ENCODE measurements at regions not wholly inside any gene's neighbourhood (a gene's known extent, or its start where the extent isn't known, plus 50 kb on each side); places are given as distances from the start of the nearest gene placed in this dataset.
"Not testable (repeated sequence)": the region's sequence is repeated elsewhere in the genome, so short reads cannot be mapped to it uniquely, and the experiment has no call there.

DNA sequence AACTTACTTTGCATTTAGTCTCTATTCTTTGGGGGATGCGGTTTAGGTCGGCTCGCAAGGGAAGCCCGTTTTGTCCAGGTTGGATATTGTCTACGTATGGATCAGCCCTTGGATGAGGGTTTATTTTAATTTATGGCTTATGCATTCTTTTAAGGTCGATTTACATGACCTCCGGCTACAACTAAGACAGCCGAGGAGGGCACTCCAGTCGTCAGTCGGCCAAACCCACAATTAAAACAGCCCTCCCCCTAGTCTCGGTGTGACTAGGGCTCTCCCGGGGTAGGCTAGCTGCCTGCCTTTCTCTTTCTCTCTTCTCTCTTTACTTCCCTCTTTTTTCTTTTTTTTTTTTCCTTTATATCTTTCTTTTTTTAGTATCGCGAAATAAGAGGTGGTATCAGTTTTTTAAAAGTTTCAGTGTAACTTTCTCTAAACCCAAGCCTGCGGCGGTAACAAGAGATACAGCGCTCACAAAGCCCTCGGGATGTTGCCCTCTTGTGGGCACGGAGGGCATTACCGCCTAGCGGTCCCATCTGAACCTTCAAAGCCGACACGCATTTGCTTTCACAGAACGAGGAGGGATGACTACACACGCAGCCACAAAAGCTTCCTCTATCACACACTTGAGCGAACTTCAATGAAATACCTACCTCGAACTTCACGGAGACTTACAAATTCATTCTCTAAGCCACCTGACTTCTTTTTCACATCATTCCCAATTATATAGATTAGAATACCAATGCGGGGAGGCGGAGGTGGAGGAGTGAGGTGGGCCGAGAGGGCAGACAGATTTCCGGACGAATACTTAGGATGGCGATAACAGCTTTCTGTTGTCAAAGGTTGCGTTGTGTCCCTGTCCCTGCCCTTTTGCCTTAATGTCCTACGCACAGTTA is 132.3 kb upstream of the C11orf58 start:
- peak; percentile 74 for DNase-seq (ENCODE audit: low spot score)

DNA sequence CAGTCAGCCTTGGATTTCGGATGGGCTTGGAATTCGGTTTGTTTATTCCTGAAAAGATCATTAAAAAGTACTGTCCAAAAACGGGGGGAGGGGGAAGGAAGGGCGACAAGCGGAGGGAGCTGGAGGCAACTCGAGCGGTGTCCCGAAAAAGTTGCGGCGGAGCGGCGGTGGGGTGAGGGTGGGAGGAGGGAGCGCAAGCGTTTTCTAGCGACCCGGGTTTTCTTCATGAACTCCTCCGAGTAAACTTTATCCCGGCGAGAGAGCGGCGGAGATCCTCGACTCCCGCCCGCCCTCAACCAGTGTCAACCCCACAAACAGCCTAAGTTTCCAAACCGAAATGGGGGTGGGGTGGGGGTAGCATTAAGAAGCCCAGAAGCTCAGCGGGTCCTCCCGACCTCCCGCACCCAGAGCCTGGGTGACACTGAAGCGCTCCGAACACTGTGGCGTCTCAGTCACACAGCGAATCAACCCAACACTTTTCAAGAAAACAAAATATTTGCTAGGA is 133.0 kb upstream of the C11orf58 start:
- DNase-seq (ENCODE audit: low spot score), result no peak

DNA sequence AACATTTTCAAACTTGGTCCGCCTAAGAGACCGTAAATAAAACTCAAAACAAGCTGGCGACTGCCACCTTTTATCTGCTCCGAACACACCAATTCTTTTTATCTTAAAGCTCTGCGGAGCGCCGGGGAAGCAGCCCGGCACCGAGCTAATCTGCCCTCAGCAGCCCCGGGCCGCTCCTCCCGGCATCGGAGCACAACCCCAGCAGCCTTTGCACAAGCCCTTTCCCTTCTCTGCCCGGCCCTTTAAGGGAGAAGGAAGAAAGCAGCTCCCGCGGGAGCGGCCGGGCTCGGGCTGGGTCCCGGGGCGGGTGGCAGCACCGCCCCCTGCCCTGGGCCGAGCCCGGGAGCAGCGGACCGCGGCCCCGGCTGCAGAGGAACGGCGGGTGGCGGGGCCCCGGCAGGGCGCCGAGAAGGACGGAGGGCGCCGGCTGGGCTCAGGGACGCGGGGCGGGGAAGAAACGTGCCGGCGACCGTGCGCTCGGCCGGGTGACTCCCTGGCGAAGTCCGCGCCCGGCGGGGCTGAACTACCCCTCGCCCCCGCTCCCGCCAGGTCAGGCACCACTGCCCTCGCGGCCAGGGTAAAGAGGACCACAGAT is 133.6 kb upstream of the C11orf58 start:
- no peak for DNase-seq (ENCODE audit: low spot score)

DNA sequence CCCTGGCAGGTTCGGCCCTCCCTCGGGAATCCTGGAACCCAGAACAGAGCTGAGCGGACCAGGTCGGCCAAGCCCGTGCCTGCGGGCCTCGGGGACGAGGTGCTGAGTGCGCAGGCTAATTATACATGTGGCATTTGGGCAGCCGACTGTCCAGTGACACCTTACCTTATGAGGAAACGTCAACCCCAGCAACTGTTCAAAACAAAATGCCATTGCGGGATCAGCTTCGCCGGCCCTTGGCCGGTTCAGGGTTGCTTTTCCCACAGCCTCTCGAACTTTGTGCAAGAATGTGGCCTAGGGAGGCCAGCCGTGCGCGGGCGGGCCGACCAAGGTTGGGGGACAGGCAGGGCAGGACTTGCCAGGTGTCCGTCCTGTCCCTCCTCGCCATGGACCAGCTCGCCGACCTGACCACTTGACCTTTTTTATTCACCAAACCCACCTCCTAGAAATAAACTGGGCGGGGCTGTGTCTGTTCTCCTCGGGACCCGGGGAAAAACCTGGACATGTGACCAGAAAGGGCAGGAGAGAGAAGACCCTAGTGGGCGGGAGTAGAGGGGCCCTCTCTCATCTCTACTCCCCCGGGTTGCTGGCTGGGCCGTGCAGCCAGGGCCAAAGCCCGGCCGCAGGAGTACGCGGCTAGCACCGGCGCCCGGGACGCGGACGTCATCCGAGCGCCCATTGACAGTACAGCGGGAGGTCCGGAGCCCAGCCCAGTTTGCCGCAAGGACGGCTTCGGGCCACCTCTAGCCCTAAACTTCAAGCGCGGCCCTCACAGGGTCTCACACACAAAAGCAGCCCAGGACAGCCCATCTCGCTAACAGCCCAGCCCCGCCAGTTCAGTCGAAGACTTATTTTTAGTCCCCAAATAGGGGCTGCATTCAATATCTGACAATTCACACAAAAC is 134.3 kb upstream of the C11orf58 start:
- DNase-seq (ENCODE audit: low spot score), result no peak

DNA sequence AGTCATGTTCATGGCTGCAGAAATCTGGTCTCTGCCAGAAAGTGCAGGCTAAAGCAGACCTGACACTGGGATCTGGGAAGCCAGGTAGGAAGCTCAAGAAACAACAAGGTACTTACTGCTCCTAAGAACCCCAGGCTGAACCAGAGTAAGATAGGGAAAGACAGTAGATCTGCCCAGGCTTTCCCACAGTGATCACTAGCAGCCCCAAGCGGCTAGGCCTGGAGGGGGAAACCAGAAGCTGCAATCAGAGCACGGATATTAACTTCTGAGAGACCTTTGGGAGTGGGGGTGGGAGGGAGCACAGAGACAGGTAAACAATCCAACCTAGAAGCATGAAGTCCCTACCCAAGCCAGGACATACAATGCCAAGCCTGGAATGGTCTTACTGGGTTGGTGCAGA is 135.2 kb upstream of the C11orf58 start:
- no peak for DNase-seq (ENCODE audit: low spot score)

- DNase-seq (ENCODE audit: low spot score), result no peak
These were observed 139.5 kb upstream of the C11orf58 start for GRCh38 chr11:16598906-16599305.

GRCh38 chr11:16598032-16598431 is 140.4 kb upstream of the C11orf58 start:
- no peak for DNase-seq (ENCODE audit: low spot score)

DNA sequence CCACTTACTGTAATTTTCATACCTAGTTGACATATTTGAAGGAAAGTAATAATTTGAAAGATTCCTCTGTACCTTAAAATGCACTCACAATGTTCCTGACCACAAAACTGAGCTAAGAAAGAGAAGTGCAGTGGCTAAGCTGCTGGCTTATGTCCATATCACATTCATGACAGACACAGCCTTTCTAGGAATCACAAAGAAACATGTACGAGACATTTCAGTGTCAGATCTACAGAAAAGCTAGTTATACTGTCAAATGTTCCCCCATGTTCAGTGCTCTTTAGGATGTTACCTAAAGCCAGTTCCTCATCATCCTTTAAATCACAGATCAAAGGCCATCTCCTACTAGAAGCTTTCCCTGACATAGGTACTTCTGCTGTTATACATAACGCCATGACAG is 142.2 kb upstream of the C11orf58 start:
- DNase-seq (ENCODE audit: low spot score), result no peak

DNA sequence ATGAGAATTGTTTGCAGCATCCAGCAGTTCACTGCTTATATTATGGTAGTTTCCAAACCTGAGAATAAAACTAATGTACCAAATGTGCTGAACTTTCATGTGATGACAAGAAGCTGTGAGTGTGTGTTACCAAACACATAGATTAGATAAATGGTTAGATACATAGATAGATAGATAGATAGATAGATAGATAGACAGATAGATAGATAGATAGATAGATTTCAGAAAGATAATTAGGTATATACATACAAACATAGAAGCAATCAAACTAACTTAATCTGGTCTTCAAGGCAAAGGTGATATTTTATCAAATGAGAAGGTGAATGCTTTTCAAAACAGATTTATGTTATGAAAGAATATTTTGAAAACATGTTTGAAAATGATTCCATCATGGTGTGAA is 147.3 kb upstream of the C11orf58 start:
- DNase-seq (ENCODE audit: low spot score), result no peak

- no peak for DNase-seq (ENCODE audit: low spot score)
These were observed 150.8 kb upstream of the C11orf58 start for GRCh38 chr11:16587670-16588069.

GRCh38 chr11:16584569-16584968 is 153.9 kb upstream of the C11orf58 start:
- no peak for DNase-seq (ENCODE audit: low spot score)

DNA sequence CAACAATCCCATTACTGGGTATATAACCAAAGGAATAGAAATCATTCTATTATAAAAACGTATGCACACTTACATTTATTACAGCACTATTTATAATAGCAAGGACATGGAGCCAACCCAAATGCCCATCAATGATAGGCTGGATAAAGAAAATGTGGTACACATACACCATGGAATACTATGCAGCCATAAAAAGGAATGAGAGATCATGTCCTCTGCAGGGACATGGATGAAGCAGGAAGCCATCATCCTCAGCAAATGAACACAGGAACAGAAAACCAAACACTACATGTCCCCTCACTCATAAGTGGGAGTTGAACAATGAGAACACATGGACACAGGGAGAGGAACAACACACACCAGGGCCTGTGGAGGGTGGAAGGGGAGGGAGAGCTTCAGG is 157.4 kb upstream of the C11orf58 start:
- not testable (repeated sequence) for DNase-seq (ENCODE audit: low spot score)

DNA sequence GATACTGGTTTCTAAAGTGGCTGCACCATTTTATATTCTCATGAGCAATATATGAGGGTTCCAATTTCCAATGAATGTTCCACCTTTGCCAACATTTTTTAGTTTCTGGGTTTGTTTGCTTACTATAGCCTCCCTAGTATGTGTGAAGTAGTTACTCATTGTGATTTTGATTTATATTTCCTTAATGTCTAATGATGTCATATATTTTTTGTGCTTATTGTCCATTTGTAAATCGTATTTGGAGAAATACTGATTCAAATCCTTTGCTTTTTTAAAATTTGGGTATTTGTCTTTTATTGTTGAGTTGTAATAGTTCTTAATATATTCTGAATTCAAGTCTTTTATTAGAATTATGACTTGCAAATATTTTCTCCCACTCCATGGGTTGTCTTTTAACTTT is 161.0 kb upstream of the C11orf58 start:
- DNase-seq (ENCODE audit: low spot score), result no peak

- not testable (repeated sequence) for DNase-seq (ENCODE audit: low spot score)
These were observed 163.6 kb upstream of the C11orf58 start for GRCh38 chr11:16574889-16575288.

- DNase-seq (ENCODE audit: low spot score), result no peak
These were observed 165.5 kb upstream of the C11orf58 start for GRCh38 chr11:16572945-16573344.

GRCh38 chr11:16561150-16561549 is 177.3 kb upstream of the C11orf58 start:
- no peak for DNase-seq (ENCODE audit: low spot score)

GRCh38 chr11:16558494-16558893 is 180.0 kb upstream of the C11orf58 start:
- no peak for DNase-seq (ENCODE audit: low spot score)

DNA sequence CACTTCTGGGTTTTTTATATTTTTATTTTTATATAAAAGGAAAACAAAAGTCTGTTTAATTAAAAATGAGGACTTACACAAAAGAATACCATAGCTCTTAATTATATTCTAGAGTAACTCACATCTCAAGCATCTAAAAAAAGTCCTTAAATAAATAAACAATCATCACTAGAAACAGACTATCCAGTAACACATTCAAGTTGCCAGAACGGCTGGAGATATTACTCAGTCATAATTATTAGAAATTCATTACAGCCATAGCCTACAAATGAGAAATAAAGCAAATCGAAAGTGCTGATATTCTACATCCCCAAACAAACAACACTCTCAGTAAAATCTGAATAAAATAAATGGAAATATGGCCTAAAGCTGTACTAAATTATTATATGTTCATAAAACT is 182.5 kb upstream of the C11orf58 start:
- no peak for DNase-seq (ENCODE audit: low spot score)

- DNase-seq (ENCODE audit: low spot score), result no peak
These were observed 184.1 kb upstream of the C11orf58 start for GRCh38 chr11:16554361-16554760.

DNA sequence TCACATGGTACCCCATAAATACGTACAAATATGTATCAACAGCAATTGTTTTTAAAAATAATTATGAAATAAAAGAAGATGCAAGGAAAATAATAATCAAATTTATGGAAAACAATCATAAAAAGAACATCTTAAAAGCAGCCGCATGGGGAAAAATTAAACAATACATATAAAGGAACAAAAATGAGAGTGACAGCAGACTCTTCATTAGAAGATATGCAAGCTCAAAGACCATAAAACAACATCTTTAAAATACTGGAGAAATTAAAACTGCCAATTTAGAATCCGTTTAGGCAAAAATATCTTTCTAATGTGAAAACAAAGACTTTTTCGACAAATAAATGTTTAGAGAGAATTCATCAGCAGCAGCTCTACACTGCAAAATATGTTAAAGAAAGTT is 190.6 kb upstream of the C11orf58 start:
- DNase-seq (ENCODE audit: low spot score), result no peak

DNA sequence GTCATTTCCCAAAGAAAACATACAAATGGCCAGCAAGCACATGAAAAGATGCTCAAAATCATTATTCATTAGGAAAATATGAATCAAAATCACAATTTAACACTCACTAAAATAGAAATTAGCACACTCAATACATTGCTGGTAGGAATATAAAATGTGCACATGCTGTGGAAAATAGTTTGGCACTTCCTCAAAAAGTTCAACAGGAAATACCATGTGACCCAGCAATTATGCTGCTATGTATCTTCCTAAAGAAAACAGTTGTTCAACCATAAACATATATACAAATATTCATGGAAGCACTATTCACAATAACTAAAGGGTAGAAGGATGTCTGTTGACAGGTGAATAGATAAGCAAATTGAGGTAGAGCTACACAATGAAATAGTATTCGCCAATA is 187.3 kb upstream of the SOX6 start:
- no peak for DNase-seq (ENCODE audit: low spot score)

GRCh38 chr11:16542353-16542752 is 186.0 kb upstream of the SOX6 start:
- DNase-seq (ENCODE audit: low spot score), result no peak

All from SK-N-DZ (cell line).